ENCODE measurements at regions not wholly inside any gene's neighbourhood (a gene's known extent, or its start where the extent isn't known, plus 50 kb on each side); places are given as distances from the start of the nearest gene placed in this dataset.
"Not testable (repeated sequence)": the region's sequence is repeated elsewhere in the genome, so short reads cannot be mapped to it uniquely, and the experiment has no call there.

GRCh38 chr15:77944002-77944867 lies 133.3 kb downstream of the TBC1D2B start:
- DNase-seq (ENCODE audit: low read depth in 2 of 2), result no peak

GRCh38 chr15:77942611-77943211 lies 134.8 kb downstream of the TBC1D2B start:
- no peak for DNase-seq (ENCODE audit: low read depth in 2 of 2)

GRCh38 chr15:77941090-77941827 lies 136.3 kb downstream of the TBC1D2B start:
- not testable (repeated sequence) for DNase-seq (ENCODE audit: low read depth in 2 of 2)

GRCh38 chr15:77940381-77940947 lies 137.0 kb downstream of the TBC1D2B start:
- no peak for DNase-seq (ENCODE audit: low read depth in 2 of 2)

- DNase-seq (ENCODE audit: low read depth in 2 of 2), result no peak
These were observed 137.7 kb downstream of the TBC1D2B start for GRCh38 chr15:77939851-77940250.

- DNase-seq (ENCODE audit: low read depth in 2 of 2), result not testable (repeated sequence)
These were observed 138.5 kb downstream of the TBC1D2B start for GRCh38 chr15:77939026-77939425.

- not testable (repeated sequence) for DNase-seq (ENCODE audit: low read depth in 2 of 2)
These were observed 139.0 kb downstream of the TBC1D2B start for GRCh38 chr15:77938546-77938945.

- not testable (repeated sequence) for DNase-seq (ENCODE audit: low read depth in 2 of 2)
These were observed 140.9 kb downstream of the TBC1D2B start for GRCh38 chr15:77936567-77936966.

- not testable (repeated sequence) for DNase-seq (ENCODE audit: low read depth in 2 of 2)
These were observed 143.0 kb downstream of the TBC1D2B start for GRCh38 chr15:77934516-77934915.

- not testable (repeated sequence) for DNase-seq (ENCODE audit: low read depth in 2 of 2)
These were observed 146.6 kb downstream of the TBC1D2B start for GRCh38 chr15:77930907-77931306.

GRCh38 chr15:77930490-77930889 lies 147.0 kb downstream of the TBC1D2B start:
- not testable (repeated sequence) for DNase-seq (ENCODE audit: low read depth in 2 of 2)

GRCh38 chr15:77926789-77927188 lies 150.7 kb downstream of the TBC1D2B start:
- not testable (repeated sequence) for DNase-seq (ENCODE audit: low read depth in 2 of 2)

- not testable (repeated sequence) for DNase-seq (ENCODE audit: low read depth in 2 of 2)
These were observed 151.2 kb downstream of the TBC1D2B start for GRCh38 chr15:77926296-77926695.

- DNase-seq (ENCODE audit: low read depth in 2 of 2), result not testable (repeated sequence)
These were observed 152.4 kb downstream of the TBC1D2B start for GRCh38 chr15:77925101-77925500.

GRCh38 chr15:77921664-77922063 lies 155.8 kb downstream of the TBC1D2B start:
- DNase-seq (ENCODE audit: low read depth in 2 of 2), result no peak

GRCh38 chr15:77916966-77917635 lies 160.4 kb downstream of the TBC1D2B start:
- DNase-seq (ENCODE audit: low read depth in 2 of 2), result not testable (repeated sequence)

- DNase-seq (ENCODE audit: low read depth in 2 of 2), result not testable (repeated sequence)
These were observed 161.6 kb downstream of the TBC1D2B start for GRCh38 chr15:77915961-77916330.

GRCh38 chr15:77915261-77915960 lies 162.1 kb downstream of the TBC1D2B start:
- no peak for DNase-seq (ENCODE audit: low read depth in 2 of 2)

- DNase-seq (ENCODE audit: low read depth in 2 of 2), result not testable (repeated sequence)
These were observed 163.0 kb downstream of the TBC1D2B start for GRCh38 chr15:77914531-77914930.

GRCh38 chr15:77910030-77910911 lies 167.2 kb downstream of the TBC1D2B start:
- DNase-seq (ENCODE audit: low read depth in 2 of 2), result peak; percentile 24 to 52
